Glomerular visceral epithelial cell (primary cell): ENCODE measurements at regions not wholly inside any gene's neighbourhood (a gene's known extent, or its start where the extent isn't known, plus 50 kb on each side); places are given as distances from the start of the nearest gene placed in this dataset.

ENCODE experiments used
- DNase-seq: peaks from one replicate; pipeline ENCODE4 v3.0.0-alpha.2; 2016; ENCODE audit errors: extremely low spot score

GRCh38 chr11:116601814-116602636 is 170.8 kb downstream of the BUD13 start:
- no peak for DNase-seq

- DNase-seq: no peak
Observed at GRCh38 chr11:116600930-116601329, 171.9 kb downstream of the BUD13 start.

- no peak for DNase-seq
Observed at GRCh38 chr11:116598556-116598955, 174.2 kb downstream of the BUD13 start.

- DNase-seq: no peak
Observed at GRCh38 chr11:116598036-116598435, 174.8 kb downstream of the BUD13 start.

GRCh38 chr11:116596346-116597260 is 176.2 kb downstream of the BUD13 start:
- DNase-seq: no peak

- no peak for DNase-seq
Observed at GRCh38 chr11:116595305-116595880, 177.4 kb downstream of the BUD13 start.

- no peak for DNase-seq
Observed at GRCh38 chr11:116590844-116591570, 181.8 kb downstream of the BUD13 start.

- no peak for DNase-seq
Observed at GRCh38 chr11:116589402-116589801, 183.4 kb downstream of the BUD13 start.

- DNase-seq: no peak
Observed at GRCh38 chr11:116586392-116586791, 186.4 kb downstream of the BUD13 start.

GRCh38 chr11:116582571-116582970 is 190.2 kb downstream of the BUD13 start:
- no peak for DNase-seq

- no peak for DNase-seq
Observed at GRCh38 chr11:116581349-116581748, 191.4 kb downstream of the BUD13 start.

GRCh38 chr11:116580799-116581198 is 192.0 kb downstream of the BUD13 start:
- no peak for DNase-seq

- no peak for DNase-seq
Observed at GRCh38 chr11:116579857-116580727, 192.7 kb downstream of the BUD13 start.

- DNase-seq: no peak
Observed at GRCh38 chr11:116579031-116579653, 193.6 kb downstream of the BUD13 start.

- no peak for DNase-seq
Observed at GRCh38 chr11:116577956-116578355, 194.8 kb downstream of the BUD13 start.

- DNase-seq: no peak
Observed at GRCh38 chr11:116577273-116577672, 195.5 kb downstream of the BUD13 start.

- DNase-seq: no peak
Observed at GRCh38 chr11:116576526-116576925, 196.3 kb downstream of the BUD13 start.

- DNase-seq: no peak
Observed at GRCh38 chr11:116567721-116568242, 205.0 kb downstream of the BUD13 start.

GRCh38 chr11:116563712-116564047 is 209.1 kb downstream of the BUD13 start:
- no peak for DNase-seq
